NCI-H146 (cell line): ENCODE measurements at regions not wholly inside any gene's neighbourhood (a gene's known extent, or its start where the extent isn't known, plus 50 kb on each side); places are given as distances from the start of the nearest gene placed in this dataset.

Source experiments
- DNase-seq: peaks from one replicate; lab custom pipeline; 2025; lab: John Stamatoyannopoulos, UW

- DNase-seq, result no peak
Measured at GRCh38 chr2:126586317-126586716, 69.6 kb upstream of the GYPC start.

- DNase-seq, result no peak
Measured at GRCh38 chr2:126599062-126599461, 56.9 kb upstream of the GYPC start.

GRCh38 chr2:126600742-126601141 is 55.2 kb upstream of the GYPC start:
- DNase-seq, result no peak

- DNase-seq, result no peak
Measured at GRCh38 chr2:126602334-126602733, 53.6 kb upstream of the GYPC start.
